HFFc6 (cell line): ENCODE measurements at regions not wholly inside any gene's neighbourhood (a gene's known extent, or its start where the extent isn't known, plus 50 kb on each side); places are given as distances from the start of the nearest gene placed in this dataset.

Experiments used
- DNase-seq: peaks from one replicate; pipeline ENCODE4 v3.0.0-alpha.2; 2018
- H3K27ac Mint-ChIP-seq: 2 replicates; pipeline ENCODE4 v1.8.0; 2020; ENCODE audit warnings: mild to moderate bottlenecking, mixed read lengths
- H3K27me3 Mint-ChIP-seq: 2 replicates; pipeline ENCODE4 v1.8.0; 2021; ENCODE audit warnings: mild to moderate bottlenecking, moderate library complexity, mixed read lengths; ENCODE audit not compliant: insufficient read depth
- H3K36me3 Mint-ChIP-seq: 2 replicates; pipeline ENCODE4 v1.8.0; 2021; ENCODE audit warnings: low read depth, mixed read lengths
- H3K4me1 Mint-ChIP-seq: 2 replicates; pipeline ENCODE4 v1.8.0; 2020; ENCODE audit warnings: low read depth, mixed read lengths
- H3K4me3 Mint-ChIP-seq: 2 replicates; pipeline ENCODE4 v1.8.0; 2020; ENCODE audit warnings: mild to moderate bottlenecking, moderate library complexity, mixed read lengths
- H3K9me3 Mint-ChIP-seq: 2 replicates; pipeline ENCODE4 v1.8.0; 2020; ENCODE audit warnings: mild to moderate bottlenecking, mixed read lengths
- CTCF ChIP-seq: fragments of 200-600 bp; sonication (generic); IDR thresholded peaks from 2 replicates; pipeline ENCODE4 v1.5.0; 2021; ENCODE audit warnings: antibody characterized with exemption, mild to moderate bottlenecking

DNA sequence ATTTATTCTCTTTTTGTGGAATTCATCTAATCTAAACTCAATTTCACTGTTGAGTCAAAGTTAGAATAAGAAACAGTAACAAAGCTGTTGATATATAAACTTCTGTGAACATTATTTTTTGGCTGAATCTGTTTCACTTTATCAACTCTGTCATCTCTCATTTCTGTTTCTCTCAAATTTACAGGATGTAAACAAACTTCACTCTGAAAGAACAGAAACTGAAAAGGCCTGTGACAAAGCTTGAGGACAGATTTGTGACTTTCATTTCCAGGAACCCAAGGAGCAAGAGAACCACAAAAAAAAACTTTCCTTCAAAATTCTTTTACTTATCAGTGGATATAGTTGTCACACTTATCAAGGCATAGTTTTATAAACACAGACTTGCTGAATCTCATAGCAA lies 447.9 kb upstream of the OPRM1 start:
- Mint-ChIP-seq H3K36me3 (no peaks in the 10 kb centered on the region; the same call in 1 of the 2 replicates), H3K4me3 (no peak overlapping the region), H3K4me1 (no peaks in the 10 kb centered on the region), H3K27ac (no peak overlapping the region), H3K27me3 (peaks cover 2% of the 10 kb centered on the region; the same call in 1 of the 2 replicates), H3K9me3 (peaks cover 42% of the 10 kb centered on the region)
- no peak for DNase-seq
- no peak for TF ChIP-seq CTCF

DNA sequence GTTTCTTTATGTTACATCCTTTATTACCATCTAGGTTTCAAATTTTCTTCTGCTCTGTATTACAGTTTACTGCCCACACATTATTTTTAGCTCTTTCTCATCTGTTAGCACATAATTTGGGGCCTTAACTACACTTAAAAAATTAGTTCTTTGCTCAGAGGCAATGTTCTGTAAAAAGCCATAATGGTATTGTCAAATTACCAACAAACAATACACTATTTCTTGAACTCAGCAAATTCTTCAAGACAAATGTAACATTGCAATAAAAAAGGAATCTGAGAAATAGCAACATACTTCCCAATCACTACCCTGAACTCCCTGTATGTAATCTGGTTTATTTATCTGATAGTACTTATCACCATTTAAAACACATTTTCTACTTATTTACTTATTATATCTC lies 448.6 kb upstream of the OPRM1 start:
- Mint-ChIP-seq H3K36me3 (no peaks in the 10 kb centered on the region; the same call in 1 of the 2 replicates), H3K27ac (no peak overlapping the region), H3K4me3 (no peak overlapping the region), H3K4me1 (no peaks in the 10 kb centered on the region), H3K27me3 (peaks cover 2% of the 10 kb centered on the region; the same call in 1 of the 2 replicates), H3K9me3 (peaks cover 36% of the 10 kb centered on the region)
- TF ChIP-seq CTCF: no peak
- no peak for DNase-seq

DNA sequence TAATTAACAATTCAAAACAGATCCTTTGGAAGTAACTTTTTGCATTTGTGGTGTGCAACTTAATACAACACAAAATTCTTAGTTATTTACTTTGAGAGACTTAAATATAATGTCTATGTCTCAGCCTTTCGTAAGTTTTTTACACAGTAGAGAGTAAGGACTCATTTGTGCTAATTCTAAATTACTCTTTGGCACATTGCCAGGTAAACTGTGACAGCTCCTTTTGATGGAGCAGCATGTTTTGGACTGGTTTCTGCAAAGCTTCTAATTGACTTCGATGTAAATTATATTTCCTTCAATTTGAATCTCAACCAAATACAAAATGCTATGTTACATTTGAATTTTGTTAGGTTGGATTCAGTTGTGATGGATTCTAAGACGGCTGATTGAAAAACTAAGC lies 450.7 kb upstream of the OPRM1 start:
- TF ChIP-seq CTCF: no peak
- no peak for DNase-seq
- H3K27ac Mint-ChIP-seq: no peak overlapping the region
- peaks cover 39% of the 10 kb centered on the region for H3K9me3 Mint-ChIP-seq
- H3K4me1 Mint-ChIP-seq: no peaks in the 10 kb centered on the region
- H3K36me3 Mint-ChIP-seq: no peaks in the 10 kb centered on the region; the same call in 1 of the 2 replicates
- no peak overlapping the region for H3K4me3 Mint-ChIP-seq
- H3K27me3 Mint-ChIP-seq: peaks cover 2% of the 10 kb centered on the region; the same call in 1 of the 2 replicates

DNA sequence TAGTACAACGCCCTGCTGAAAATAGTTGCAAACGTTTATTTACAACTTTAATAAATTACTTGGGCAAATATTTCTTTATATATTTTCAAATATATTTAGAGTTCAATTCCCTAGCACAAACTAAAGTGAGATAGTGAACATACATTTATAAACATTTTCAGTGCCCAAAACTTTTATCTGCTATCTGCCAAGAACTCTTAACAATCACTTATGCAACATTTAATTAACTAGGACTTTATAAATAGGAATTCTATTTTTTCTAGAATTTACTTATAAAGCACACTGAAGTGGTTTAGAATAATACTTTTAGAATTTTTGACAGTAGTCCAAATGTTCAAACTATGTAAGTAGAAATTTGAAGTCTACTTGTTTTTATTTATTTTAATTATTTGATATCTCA lies 452.6 kb upstream of the RGS17 start:
- H3K27ac Mint-ChIP-seq: no peak overlapping the region
- H3K4me1 Mint-ChIP-seq: no peaks in the 10 kb centered on the region
- DNase-seq: no peak
- H3K9me3 Mint-ChIP-seq: peaks cover 39% of the 10 kb centered on the region
- H3K36me3 Mint-ChIP-seq: no peaks in the 10 kb centered on the region; the same call in 1 of the 2 replicates
- no peak for TF ChIP-seq CTCF
- peaks cover 2% of the 10 kb centered on the region; the same call in 1 of the 2 replicates for H3K27me3 Mint-ChIP-seq
- H3K4me3 Mint-ChIP-seq: no peak overlapping the region

DNA sequence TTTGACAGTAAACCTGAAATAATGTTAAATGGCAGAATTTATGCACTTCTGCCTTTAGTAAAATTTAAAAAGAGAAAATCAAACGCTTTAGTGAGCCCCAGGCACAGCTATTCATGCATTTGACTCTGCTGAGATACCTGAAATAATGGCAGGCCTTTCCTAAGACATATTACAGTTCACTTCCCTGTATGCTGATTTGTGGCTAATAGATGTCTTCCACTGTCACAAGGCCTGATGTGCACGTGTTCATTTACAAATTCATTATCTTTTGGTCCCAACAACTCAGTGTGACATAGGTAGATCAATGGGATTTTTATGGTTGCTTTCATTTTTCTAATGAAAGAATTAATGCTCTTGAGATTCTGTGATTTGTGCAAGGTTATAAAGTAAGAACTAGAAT lies 449.7 kb upstream of the RGS17 start:
- peaks cover 50% of the 10 kb centered on the region for H3K9me3 Mint-ChIP-seq
- no peak for TF ChIP-seq CTCF
- H3K4me3 Mint-ChIP-seq: no peak overlapping the region
- no peak for DNase-seq
- no peaks in the 10 kb centered on the region for H3K27me3 Mint-ChIP-seq
- H3K27ac Mint-ChIP-seq: no peak overlapping the region
- H3K36me3 Mint-ChIP-seq: no peaks in the 10 kb centered on the region; the same call in 1 of the 2 replicates
- H3K4me1 Mint-ChIP-seq: no peaks in the 10 kb centered on the region

- Mint-ChIP-seq H3K36me3 (no peaks in the 10 kb centered on the region; the same call in 1 of the 2 replicates), H3K4me1 (no peaks in the 10 kb centered on the region), H3K27me3 (no peaks in the 10 kb centered on the region), H3K27ac (no peak overlapping the region), H3K9me3 (peaks cover 59% of the 10 kb centered on the region), H3K4me3 (no peak overlapping the region)
- no peak for TF ChIP-seq CTCF
- no peak for DNase-seq
Observed at GRCh38 chr6:153575528-153575927, 444.4 kb upstream of the RGS17 start.
